Fibroblast of lung (primary cell): ENCODE measurements at regions not wholly inside any gene's neighbourhood (a gene's known extent, or its start where the extent isn't known, plus 50 kb on each side); places are given as distances from the start of the nearest gene placed in this dataset.
"Not testable (repeated sequence)": the region's sequence is repeated elsewhere in the genome, so short reads cannot be mapped to it uniquely, and the experiment has no call there.

Source experiments
- DNase-seq, 2 donors: peaks; one replicate each; pipeline versions ENCODE4 v3.0.0 to v3.0.0-alpha.2; 2010; ENCODE audit warnings: low read depth in 2 of 2
- H2AFZ ChIP-seq: 2 replicates; pipeline ENCODE4 v1.5.1; 2012; ENCODE audit warnings: low read length, control low read depth, inconsistent platforms
- H3K27ac ChIP-seq: 2 replicates; pipeline ENCODE4 v1.5.1; 2011; ENCODE audit warnings: low read length, control low read depth; ENCODE audit not compliant: insufficient read depth
- H3K27me3 ChIP-seq: 2 replicates; pipeline ENCODE4 v1.5.1; 2011; ENCODE audit warnings: mild to moderate bottlenecking, low read length; ENCODE audit not compliant: control insufficient read depth, insufficient read depth
- H3K36me3 ChIP-seq: 2 replicates; pipeline ENCODE4 v1.5.1; 2011; ENCODE audit warnings: low read length; ENCODE audit not compliant: control insufficient read depth, insufficient read depth
- H3K4me1 ChIP-seq: 2 replicates; pipeline ENCODE4 v1.5.1; 2011; ENCODE audit warnings: low read length; ENCODE audit not compliant: control insufficient read depth, insufficient read depth; ENCODE audit errors: extremely low read depth
- H3K4me2 ChIP-seq: 2 replicates; pipeline ENCODE4 v1.5.1; 2011; ENCODE audit warnings: low read length, control low read depth; ENCODE audit not compliant: insufficient read depth; ENCODE audit errors: extremely low read depth
- H3K4me3 ChIP-seq, 4 experiments: fragments of 200-600 bp in 1 of 4; sonication (generic) in 1 of 4; replicated peaks in 1 of 4; 2 replicates each; pipeline ENCODE4 v1.5.1; 2011 to 2016; ENCODE audit warnings: low read length in 4 of 4, low read depth in 3 of 4, mild to moderate bottlenecking in 3 of 4, control low read depth in 2 of 4, inconsistent platforms in 1 of 4, mixed read lengths in 1 of 4; ENCODE audit not compliant: insufficient read depth in 1 of 4; ENCODE audit errors: control extremely low read depth in 1 of 4
- H3K79me2 ChIP-seq: 2 replicates; pipeline ENCODE4 v1.5.1; 2012; ENCODE audit warnings: mild to moderate bottlenecking, low read length, inconsistent platforms; ENCODE audit not compliant: control insufficient read depth, insufficient read depth
- H3K9ac ChIP-seq: 2 replicates; pipeline ENCODE4 v1.5.1; 2011; ENCODE audit warnings: mild to moderate bottlenecking, low read length, control low read depth; ENCODE audit not compliant: insufficient read depth
- H3K9me3 ChIP-seq: 2 replicates; pipeline ENCODE4 v1.5.1; 2012; ENCODE audit warnings: low read depth, low read length; ENCODE audit not compliant: control insufficient read depth, insufficient read depth
- H4K20me1 ChIP-seq: 2 replicates; pipeline ENCODE4 v1.5.1; 2011; ENCODE audit warnings: low read length; ENCODE audit not compliant: control insufficient read depth, insufficient read depth; ENCODE audit errors: extremely low read depth
- CTCF ChIP-seq, 2 donors: IDR thresholded peaks in 1 of 2; conservative IDR thresholded peaks in 1 of 2; 1 replicate in 1 of 2; 2 replicates in 1 of 2; pipeline ENCODE4 v1.5.1; 2011 to 2012; ENCODE audit warnings: low read length in 2 of 2, control low read depth in 1 of 2, inconsistent platforms in 1 of 2, low read depth in 1 of 2, mild to moderate bottlenecking in 1 of 2
- EZH2 ChIP-seq: IDR thresholded peaks from 2 replicates; pipeline ENCODE4 v1.5.1; 2012; ENCODE audit warnings: low read length, control low read depth, mild to moderate bottlenecking; ENCODE audit errors: missing control alignments

- H3K36me3 ChIP-seq: no peaks in the 10 kb centered on the region
- H3K4me1 ChIP-seq: no peaks in the 10 kb centered on the region
- no peak overlapping the region for H3K27ac ChIP-seq
- no peaks in the 10 kb centered on the region for H4K20me1 ChIP-seq
- DNase-seq: no peak
- H2AFZ ChIP-seq: no peak overlapping the region
- no peaks in the 10 kb centered on the region for H3K27me3 ChIP-seq
- H3K4me2 ChIP-seq: no peak overlapping the region
- TF ChIP-seq EZH2: no peak
- TF ChIP-seq CTCF (conservative IDR thresholded peaks at IDR 0.05 in 1 of 2, IDR thresholded peaks at IDR 0.05 in 1 of 2; ENCODE audit: low read depth in 1 of 2, low read length in 2 of 2): no peak
- H3K9ac ChIP-seq: no peak overlapping the region
- no peaks in the 10 kb centered on the region for H3K9me3 ChIP-seq
- no peak overlapping the region for H3K4me3 ChIP-seq
- H3K79me2 ChIP-seq: no peaks in the 10 kb centered on the region
Observed at GRCh38 chr2:195331129-195331528, 325.9 kb upstream of the SLC39A10 start.

- H3K4me1 ChIP-seq: no peaks in the 10 kb centered on the region
- no peak for DNase-seq
- no peak overlapping the region for H2AFZ ChIP-seq
- H3K9ac ChIP-seq: no peak overlapping the region
- H3K79me2 ChIP-seq: no peaks in the 10 kb centered on the region
- H4K20me1 ChIP-seq: no peaks in the 10 kb centered on the region
- H3K27me3 ChIP-seq: no peaks in the 10 kb centered on the region
- no peaks in the 10 kb centered on the region for H3K36me3 ChIP-seq
- H3K9me3 ChIP-seq: no peaks in the 10 kb centered on the region
- TF ChIP-seq EZH2 (no peak), CTCF (conservative IDR thresholded peaks at IDR 0.05 in 1 of 2, IDR thresholded peaks at IDR 0.05 in 1 of 2; ENCODE audit: low read depth in 1 of 2, low read length in 2 of 2) (no peak)
- H3K4me3 ChIP-seq: no peak overlapping the region
- H3K27ac ChIP-seq: no peak overlapping the region
- H3K4me2 ChIP-seq: no peak overlapping the region
Observed at GRCh38 chr2:195330513-195330956, 326.5 kb upstream of the SLC39A10 start.

DNA sequence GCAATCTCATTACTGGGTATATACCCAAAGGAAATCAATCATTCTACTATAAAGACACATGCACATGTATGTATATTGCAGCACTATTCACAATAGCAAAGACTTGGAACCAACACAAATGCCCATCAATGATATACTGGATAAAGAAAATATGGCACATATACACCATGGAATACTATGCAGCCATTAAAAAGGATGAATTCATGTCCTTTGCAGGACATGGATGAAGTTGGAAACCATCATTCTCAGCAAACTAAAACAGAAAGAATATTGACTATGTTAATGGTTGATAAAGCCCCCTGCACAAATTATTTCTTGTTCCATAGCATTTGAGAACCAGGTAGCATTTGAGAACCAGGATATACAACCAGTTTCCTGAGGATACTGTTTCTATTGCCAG lies 327.2 kb upstream of the SLC39A10 start:
- not testable (repeated sequence) for H2AFZ ChIP-seq, H3K36me3 ChIP-seq, H3K27ac ChIP-seq, DNase-seq, H3K79me2 ChIP-seq, H3K4me1 ChIP-seq, H3K27me3 ChIP-seq, H3K9ac ChIP-seq, H3K4me2 ChIP-seq, H3K9me3 ChIP-seq, H3K4me3 ChIP-seq, H4K20me1 ChIP-seq
